GM12878 (cell line): ENCODE measurements at regions not wholly inside any gene's neighbourhood (a gene's known extent, or its start where the extent isn't known, plus 50 kb on each side); places are given as distances from the start of the nearest gene placed in this dataset.

Source experiments
- JUNB ChIP-seq: IDR thresholded peaks from 2 replicates; pipeline ENCODE4 v1.6.1; 2016; ENCODE audit warnings: antibody characterized with exemption, mild to moderate bottlenecking
- NRF1 ChIP-seq: conservative IDR thresholded peaks from 2 replicates; pipeline ENCODE4 v1.6.1; 2011; ENCODE audit warnings: mild to moderate bottlenecking, low read depth, low read length, improper control_type of control experiment
- SREBF2 ChIP-seq: IDR thresholded peaks from 2 replicates; pipeline ENCODE4 v1.6.1; 2012; ENCODE audit warnings: mild to moderate bottlenecking, low read length

- TF ChIP-seq SREBF2, result no peak
- no peak for TF ChIP-seq JUNB
- TF ChIP-seq NRF1, result no peak
These were observed 639.2 kb downstream of the RFPL4B start for GRCh38 chr6:112986321-112986720.
